GM10266 (cell line): ENCODE measurements at regions not wholly inside any gene's neighbourhood (a gene's known extent, or its start where the extent isn't known, plus 50 kb on each side); places are given as distances from the start of the nearest gene placed in this dataset.

ENCODE experiments used
- DNase-seq: peaks from one replicate; pipeline ENCODE4 v3.0.0; 2012; ENCODE audit errors: extremely low spot score
- TF ChIP-seq, protein P1 (sequence below): IDR thresholded peaks from 2 replicates; pipeline ENCODE4 v1.5.1; 2012; ENCODE audit warnings: mild to moderate bottlenecking, low read depth; ENCODE audit not compliant: control insufficient read depth, insufficient read depth; ENCODE audit errors: missing control alignments

DNA sequence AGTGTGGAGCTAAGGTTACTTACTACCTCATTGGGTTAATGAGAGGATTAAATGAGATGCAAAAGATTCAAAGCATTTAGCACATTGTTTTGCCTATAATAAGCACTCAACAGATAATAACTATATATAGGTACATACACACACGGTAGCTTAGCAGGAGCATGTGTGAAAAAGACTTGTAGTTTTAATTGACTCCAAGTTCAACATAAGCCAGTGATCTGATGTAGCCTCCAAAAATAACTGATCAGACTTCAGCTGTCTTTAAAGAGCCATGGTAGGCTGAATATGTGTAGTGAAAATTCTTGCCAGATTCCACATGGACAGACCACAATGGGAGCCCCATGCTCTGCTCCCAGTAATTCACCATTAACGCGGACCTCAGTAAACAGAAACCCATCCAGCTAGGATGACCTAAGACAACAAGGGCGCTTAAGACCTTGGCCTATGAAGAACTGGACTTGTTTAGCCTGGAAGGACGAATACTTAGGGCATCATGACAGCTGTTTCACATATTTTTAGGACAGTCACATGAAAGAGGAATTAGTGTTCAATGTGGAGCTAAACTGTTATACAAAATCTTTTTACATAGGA is 115.1 kb upstream of the ZNF366 start:
- TF ChIP-seq, protein P1, sequence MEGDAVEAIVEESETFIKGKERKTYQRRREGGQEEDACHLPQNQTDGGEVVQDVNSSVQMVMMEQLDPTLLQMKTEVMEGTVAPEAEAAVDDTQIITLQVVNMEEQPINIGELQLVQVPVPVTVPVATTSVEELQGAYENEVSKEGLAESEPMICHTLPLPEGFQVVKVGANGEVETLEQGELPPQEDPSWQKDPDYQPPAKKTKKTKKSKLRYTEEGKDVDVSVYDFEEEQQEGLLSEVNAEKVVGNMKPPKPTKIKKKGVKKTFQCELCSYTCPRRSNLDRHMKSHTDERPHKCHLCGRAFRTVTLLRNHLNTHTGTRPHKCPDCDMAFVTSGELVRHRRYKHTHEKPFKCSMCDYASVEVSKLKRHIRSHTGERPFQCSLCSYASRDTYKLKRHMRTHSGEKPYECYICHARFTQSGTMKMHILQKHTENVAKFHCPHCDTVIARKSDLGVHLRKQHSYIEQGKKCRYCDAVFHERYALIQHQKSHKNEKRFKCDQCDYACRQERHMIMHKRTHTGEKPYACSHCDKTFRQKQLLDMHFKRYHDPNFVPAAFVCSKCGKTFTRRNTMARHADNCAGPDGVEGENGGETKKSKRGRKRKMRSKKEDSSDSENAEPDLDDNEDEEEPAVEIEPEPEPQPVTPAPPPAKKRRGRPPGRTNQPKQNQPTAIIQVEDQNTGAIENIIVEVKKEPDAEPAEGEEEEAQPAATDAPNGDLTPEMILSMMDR, result no peak
- DNase-seq, result no peak

DNA sequence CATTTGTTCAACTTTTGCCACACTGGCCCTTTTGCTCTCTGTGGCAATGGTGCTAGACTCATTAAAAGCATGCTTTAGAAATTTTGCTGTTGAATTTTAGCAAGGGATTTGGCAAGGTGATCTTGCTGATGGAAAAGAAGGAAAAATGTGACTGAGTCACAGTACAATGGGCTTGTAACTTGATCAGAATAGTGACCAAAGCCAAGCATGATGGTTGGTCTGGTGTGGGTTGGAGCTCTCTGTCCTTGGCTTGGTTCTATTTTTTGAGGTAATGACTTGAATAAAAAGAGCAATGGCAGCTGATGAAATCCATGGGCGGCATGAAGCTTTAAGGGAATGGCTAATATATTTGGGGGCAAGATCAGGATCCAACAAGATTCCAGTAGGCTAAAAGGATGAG is 114.4 kb upstream of the ZNF366 start:
- no peak for DNase-seq
- TF ChIP-seq, protein P1, result no peak

DNA sequence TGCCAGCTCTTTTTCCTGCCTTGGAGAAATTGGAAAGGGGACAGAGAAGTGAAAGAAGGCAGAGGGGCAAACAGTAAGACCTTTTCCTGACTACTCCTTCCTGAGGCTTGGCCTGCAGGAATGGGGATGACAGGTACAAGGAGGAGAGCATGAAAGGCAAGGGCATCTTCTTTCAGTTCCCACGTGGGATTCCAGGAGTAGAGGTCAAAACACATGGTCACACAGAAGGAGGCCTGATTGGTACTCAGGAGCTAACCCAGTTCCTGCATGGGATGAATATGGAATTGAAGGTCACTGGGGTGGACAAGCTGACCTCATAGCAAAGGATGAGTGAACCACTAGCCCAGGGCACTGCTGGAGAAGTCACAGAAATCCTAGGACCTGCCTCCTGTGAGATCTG is 112.5 kb upstream of the ZNF366 start:
- no peak for DNase-seq

DNA sequence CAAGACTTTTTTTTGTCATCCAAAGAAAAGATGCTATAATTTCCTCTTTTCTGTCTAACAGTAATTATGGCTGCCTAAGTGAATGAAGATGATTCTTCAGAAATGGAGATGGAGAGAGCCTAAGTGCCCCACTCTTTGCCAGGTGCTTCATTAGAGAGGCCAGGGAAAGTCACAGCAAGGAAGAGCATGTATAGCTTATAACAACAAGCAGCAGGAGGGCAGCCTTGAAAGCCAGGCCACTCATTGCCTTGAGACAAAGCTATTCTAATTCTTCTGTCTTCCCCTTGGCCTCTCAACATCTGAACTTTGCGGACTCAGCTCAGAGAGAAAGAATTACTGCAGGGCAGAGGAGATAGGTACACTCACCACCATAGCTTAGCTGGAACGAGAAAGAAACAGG is 112.0 kb upstream of the ZNF366 start:
- no peak for DNase-seq
- TF ChIP-seq, protein P1, result no peak

More for the DNA sequence above, 112.5 kb upstream of the ZNF366 start:
- TF ChIP-seq, protein P1, result no peak

DNA sequence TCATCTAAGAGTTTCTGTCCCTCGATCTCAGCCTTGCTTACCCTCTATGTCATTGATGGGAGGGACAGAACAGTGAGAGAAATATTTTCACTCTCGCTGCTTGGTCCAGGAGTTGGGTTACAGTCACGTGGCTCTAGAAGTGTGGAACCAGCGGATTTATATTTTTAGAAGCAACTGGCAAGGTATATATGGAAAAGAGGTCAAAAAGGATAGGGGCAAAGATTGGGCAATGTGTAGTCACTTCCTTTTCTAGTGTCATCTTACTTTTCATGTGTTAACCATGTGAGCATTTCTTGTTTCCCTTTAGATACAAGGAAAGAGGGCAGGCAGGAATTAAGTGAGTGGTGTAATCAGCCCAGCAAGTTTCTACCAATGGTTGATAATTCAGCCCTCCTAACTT is 111.5 kb upstream of the ZNF366 start:
- DNase-seq, result no peak

DNA sequence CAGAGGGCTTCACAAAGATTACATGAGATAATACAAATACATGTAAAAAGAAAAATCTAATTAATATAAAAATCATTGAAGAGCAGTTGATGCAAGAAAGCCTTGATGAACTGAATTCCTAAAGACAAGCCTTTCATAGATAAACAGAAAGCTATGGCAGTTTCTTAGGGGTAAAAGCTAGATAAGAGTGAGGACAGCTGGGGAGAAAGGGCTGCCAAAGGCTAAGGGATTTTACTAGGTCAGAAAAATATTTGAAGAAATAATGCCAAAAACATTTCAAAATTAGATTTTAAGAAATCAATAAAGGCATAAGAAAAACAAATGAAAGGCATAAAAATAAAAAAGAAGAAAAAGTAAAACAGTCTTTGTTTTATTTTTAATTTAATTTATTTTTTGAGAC is 107.9 kb upstream of the ZNF366 start:
- no peak for DNase-seq
- TF ChIP-seq, protein P1, result no peak

More for the DNA sequence above, 111.5 kb upstream of the ZNF366 start:
- TF ChIP-seq, protein P1, result no peak

DNA sequence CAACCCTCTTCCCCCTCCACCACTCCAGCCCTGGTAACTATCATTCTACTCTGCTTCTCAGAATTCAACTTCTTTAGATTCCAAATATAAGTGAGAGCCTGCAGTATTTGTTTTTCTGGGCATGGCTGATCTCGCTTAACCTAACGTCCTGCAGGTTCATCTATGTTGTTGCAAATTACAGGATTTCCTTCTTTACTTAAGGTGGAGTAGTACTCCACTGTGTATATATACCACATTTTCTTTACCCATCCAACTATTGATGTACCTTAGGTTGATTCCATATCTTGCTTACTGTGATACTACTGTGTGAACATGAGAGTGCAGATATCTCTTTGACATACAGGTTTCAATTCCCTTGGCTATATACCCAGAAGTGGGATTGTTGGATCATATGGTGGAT is 106.3 kb upstream of the ZNF366 start:
- TF ChIP-seq, protein P1, result no peak
- DNase-seq, result no peak
